Testis (tissue), 2 donors: ENCODE measurements at regions not wholly inside any gene's neighbourhood (a gene's known extent, or its start where the extent isn't known, plus 50 kb on each side); places are given as distances from the start of the nearest gene placed in this dataset.

ENCODE experiments used
- DNase-seq: peaks from one replicate; pipeline ENCODE4 v3.0.0-alpha.2; 2019
- H3K27ac ChIP-seq, 2 donors: fragments of 200-600 bp; sonication (generic); one replicate each; pipeline ENCODE4 v1.5.1; 2019
- H3K27me3 ChIP-seq: fragments of 200-600 bp; sonication (generic); one replicate; pipeline ENCODE4 v1.5.1; 2019
- H3K36me3 ChIP-seq: fragments of 200-600 bp; sonication (generic); one replicate; pipeline ENCODE4 v1.5.1; 2017; ENCODE audit warnings: low read depth; ENCODE audit errors: missing control alignments
- H3K4me1 ChIP-seq: fragments of 200-600 bp; sonication (generic); one replicate; pipeline ENCODE4 v1.5.1; 2019
- H3K4me3 ChIP-seq, 2 donors: fragments of 200-600 bp; sonication (generic); one replicate each; pipeline ENCODE4 v1.5.1; 2017 to 2019
- H3K9me3 ChIP-seq: fragments of 200-600 bp; sonication (generic); one replicate; pipeline ENCODE4 v1.5.1; 2017
- POLR2A ChIP-seq: fragments of 450-650 bp; IDR thresholded peaks from one replicate; pipeline ENCODE4 v1.6.1; 2017; ENCODE audit warnings: antibody characterized with exemption, mild to moderate bottlenecking, moderate library complexity
- WGBS, 2 donors: methylation state at CpG; one replicate each; pipeline ENCODE4 v1.1.5; 2018; 5-methylcytosine and 5-hydroxymethylcytosine counted together
- intact Hi-C: fragments of 100-400 bp; cut with DNase I; formaldehyde crosslinking; loops from one replicate; pipeline ENCODE4 v1.15.1; 2023; ENCODE audit warnings: low total_unique reads
- TF ChIP-seq, protein P1 (sequence below), 3 experiments: fragments of 450-650 bp in 2 of 3; fragments of 200-600 bp in 1 of 3; sonication (generic) in 1 of 3; IDR thresholded peaks; one replicate each; pipeline ENCODE4 v1.5.1; 2016 to 2019; ENCODE audit warnings: antibody characterized with exemption in 3 of 3, mild to moderate bottlenecking in 2 of 3, moderate library complexity in 1 of 3

DNA sequence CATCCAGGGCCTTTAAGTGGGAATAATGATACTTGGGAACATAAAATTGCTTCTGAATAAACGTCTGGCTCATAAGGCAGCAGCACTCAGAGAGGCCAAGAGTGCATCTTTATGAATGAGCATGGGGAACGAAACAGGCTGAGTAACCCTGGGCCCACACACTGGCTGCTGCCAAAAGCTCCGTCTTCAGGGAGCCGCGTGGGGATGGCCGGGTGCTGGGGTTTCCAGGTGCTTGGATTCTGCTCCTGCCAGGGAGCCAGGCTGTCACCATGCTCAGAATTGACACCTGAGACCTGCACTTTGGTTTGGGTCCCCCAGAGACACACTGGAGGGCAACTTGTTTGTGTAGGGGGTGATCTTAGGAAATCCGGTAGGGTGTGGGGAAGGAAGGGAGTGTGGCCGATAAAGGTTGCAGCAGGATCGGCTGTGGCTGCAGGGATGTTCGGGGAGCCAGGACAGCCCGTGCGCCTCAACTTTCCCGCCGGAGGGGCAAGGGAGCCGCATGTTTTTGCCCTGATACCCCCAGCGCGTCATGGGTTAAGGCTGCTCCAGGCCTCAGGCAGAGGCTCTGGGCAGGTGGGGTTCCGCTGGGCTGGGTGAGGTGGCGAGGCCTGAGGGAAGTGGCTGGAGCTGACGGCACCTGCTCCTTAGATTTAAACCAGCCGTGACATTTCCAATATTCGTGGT is 101.8 kb downstream of the YTHDF1 start:
- H3K9me3 ChIP-seq = no peaks in the 10 kb centered on the region
- H3K4me3 ChIP-seq = no peak overlapping the region
- TF ChIP-seq POLR2A = no peak
- TF ChIP-seq, protein P1, sequence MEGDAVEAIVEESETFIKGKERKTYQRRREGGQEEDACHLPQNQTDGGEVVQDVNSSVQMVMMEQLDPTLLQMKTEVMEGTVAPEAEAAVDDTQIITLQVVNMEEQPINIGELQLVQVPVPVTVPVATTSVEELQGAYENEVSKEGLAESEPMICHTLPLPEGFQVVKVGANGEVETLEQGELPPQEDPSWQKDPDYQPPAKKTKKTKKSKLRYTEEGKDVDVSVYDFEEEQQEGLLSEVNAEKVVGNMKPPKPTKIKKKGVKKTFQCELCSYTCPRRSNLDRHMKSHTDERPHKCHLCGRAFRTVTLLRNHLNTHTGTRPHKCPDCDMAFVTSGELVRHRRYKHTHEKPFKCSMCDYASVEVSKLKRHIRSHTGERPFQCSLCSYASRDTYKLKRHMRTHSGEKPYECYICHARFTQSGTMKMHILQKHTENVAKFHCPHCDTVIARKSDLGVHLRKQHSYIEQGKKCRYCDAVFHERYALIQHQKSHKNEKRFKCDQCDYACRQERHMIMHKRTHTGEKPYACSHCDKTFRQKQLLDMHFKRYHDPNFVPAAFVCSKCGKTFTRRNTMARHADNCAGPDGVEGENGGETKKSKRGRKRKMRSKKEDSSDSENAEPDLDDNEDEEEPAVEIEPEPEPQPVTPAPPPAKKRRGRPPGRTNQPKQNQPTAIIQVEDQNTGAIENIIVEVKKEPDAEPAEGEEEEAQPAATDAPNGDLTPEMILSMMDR (IDR thresholded peaks at IDR 0.05) = no peak
- H3K27me3 ChIP-seq = no peaks in the 10 kb centered on the region
- no peaks in the 10 kb centered on the region for H3K4me1 ChIP-seq
- H3K36me3 ChIP-seq = no peaks in the 10 kb centered on the region
- H3K27ac ChIP-seq = no peak overlapping the region
- 70 to 76% methylated on average over 19 to 22 of the region's 22 CpGs for WGBS, 2 donors
- no peak for DNase-seq
- intact Hi-C loops = no loop called here

DNA sequence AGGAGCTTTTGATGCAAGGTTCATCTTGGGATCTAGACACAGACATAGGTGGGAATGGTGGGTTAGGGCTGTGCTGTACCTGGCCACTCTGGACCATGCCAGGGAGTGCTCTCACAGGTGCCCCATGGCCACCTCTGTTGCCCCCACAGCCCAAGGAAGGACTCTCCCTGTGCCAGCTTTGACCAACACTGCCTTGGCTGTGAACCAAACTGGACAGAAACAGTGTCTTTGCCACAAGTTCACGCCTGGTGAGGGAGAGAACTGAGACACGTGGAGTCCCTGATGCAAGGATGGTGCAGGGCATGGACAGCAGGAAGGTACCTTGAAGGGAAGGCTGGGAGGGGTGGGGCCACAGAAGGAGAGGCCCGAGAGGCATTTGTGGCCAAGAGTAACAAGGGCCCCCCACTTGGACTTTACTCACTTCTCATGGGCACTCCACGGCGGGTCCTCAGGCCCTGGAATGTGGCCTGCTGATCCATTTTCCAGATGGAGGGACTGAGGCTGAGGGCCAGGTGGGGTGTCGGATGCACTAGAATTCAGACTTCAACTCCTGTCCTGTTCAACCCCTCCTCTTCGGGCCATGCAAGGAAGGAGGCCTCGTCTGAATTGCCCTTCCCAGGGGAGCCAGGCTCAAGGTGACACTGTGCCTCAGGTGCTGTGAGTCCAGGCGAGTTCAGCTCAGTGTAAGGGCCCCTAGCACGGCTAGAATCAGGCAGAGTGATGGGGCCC is 103.3 kb downstream of the YTHDF1 start:
- no peak overlapping the region for H3K4me3 ChIP-seq
- H3K27ac ChIP-seq = no peak overlapping the region
- WGBS, 2 donors = 84 to 86% methylated on average over 9 to 10 of the region's 10 CpGs
- no peak for TF ChIP-seq POLR2A
- TF ChIP-seq, protein P1 (IDR thresholded peaks at IDR 0.05) = no peak
- intact Hi-C loops = no loop called here
- no peaks in the 10 kb centered on the region for H3K36me3 ChIP-seq
- no peaks in the 10 kb centered on the region for H3K9me3 ChIP-seq
- no peak for DNase-seq
- H3K27me3 ChIP-seq = no peaks in the 10 kb centered on the region
- H3K4me1 ChIP-seq = no peaks in the 10 kb centered on the region

DNA sequence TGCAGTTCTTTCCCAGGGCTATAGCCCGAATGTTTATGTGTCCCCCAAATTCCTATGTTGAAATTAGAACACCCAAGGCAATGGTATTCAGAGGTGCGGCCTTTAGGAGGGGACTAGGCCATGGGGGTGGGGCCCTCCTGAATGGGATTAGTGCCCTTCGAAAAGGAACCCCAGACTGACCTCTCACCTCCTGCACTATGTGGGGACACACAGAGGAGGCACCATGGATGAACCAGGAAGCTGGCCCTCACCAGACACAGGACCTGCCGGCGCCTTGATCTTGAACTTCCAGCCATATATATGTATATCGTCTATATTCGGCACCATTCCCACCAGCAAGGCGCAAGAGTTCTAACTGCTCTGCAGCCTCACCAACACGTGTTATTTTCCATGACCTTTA is 101.5 kb upstream of the BHLHE23 start:
- no peak for DNase-seq
- TF ChIP-seq POLR2A = no peak
- TF ChIP-seq, protein P1 (IDR thresholded peaks at IDR 0.05) = no peak
- 90 to 91% methylated on average over 9 of the region's 9 CpGs for WGBS, 2 donors

DNA sequence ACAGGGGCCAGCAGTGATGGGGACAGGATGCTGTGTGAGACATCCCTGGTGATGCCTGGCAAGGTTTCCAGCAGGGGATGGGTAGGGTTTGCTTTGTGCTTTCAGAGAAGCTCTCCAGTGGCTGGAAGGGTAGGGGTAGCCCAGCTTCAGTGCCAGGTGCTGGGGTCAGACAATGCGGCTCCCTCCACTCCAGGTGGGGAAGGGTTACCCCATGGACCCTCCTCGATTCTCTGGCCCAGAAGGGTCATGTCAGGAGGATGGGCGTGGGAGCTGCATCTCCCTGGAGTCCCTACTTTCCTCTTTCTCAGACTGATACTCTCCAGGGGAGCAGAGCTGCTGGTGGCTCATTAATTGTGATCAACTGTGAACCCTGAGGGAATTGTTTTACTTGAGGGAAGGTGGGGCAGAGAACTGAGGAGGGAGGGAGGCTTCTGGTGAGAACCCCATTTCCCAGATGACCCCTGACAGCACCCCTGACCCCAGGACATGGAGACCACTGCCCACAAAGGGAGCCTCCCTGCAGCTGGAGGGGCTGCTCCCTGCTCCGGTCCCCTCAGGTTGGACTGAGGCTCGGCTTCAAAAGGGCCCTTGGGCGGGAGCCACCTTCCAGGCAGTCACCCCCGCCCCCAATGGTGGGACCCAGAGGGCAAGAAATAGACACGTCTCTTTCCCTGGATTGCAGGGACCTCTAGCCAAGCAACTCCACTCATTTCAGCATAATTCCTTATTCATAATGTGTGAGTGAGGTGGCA is 100.9 kb upstream of the BHLHE23 start:
- TF ChIP-seq POLR2A = no peak
- TF ChIP-seq, protein P1 (IDR thresholded peaks at IDR 0.05) = no peak
- intact Hi-C loops = no loop called here
- Histone ChIP-seq H3K36me3 (no peaks in the 10 kb centered on the region), H3K4me3 (no peak overlapping the region), H3K4me1 (no peaks in the 10 kb centered on the region), H3K27ac (no peak overlapping the region), H3K27me3 (no peaks in the 10 kb centered on the region), H3K9me3 (no peaks in the 10 kb centered on the region)
- no peak for DNase-seq
- WGBS, 2 donors = 65 to 79% methylated on average over 2 to 8 of the region's 8 CpGs

More for the DNA sequence above, 101.5 kb upstream of the BHLHE23 start:
- H3K27ac ChIP-seq = no peak overlapping the region
- H3K36me3 ChIP-seq = no peaks in the 10 kb centered on the region
- no peak overlapping the region for H3K4me3 ChIP-seq
- no peaks in the 10 kb centered on the region for H3K4me1 ChIP-seq
- intact Hi-C loops = no loop called here
- no peaks in the 10 kb centered on the region for H3K27me3 ChIP-seq
- no peaks in the 10 kb centered on the region for H3K9me3 ChIP-seq
